Panc1 (cell line): ENCODE measurements at regions not wholly inside any gene's neighbourhood (a gene's known extent, or its start where the extent isn't known, plus 50 kb on each side); places are given as distances from the start of the nearest gene placed in this dataset.

Experiments
- POLR2AphosphoS5 ChIP-seq: IDR thresholded peaks from 2 replicates; pipeline ENCODE4 v1.6.1; 2012; ENCODE audit warnings: mild to moderate bottlenecking, low read depth, low read length, moderate library complexity
- SIN3A ChIP-seq: IDR thresholded peaks from 2 replicates; pipeline ENCODE4 v1.6.1; 2012; ENCODE audit warnings: low read depth, mild to moderate bottlenecking, low read length, moderate library complexity, borderline replicate concordance; ENCODE audit not compliant: insufficient read depth
- TCF7L2 ChIP-seq: IDR thresholded peaks from 2 replicates; pipeline ENCODE4 v1.6.1; 2011; ENCODE audit warnings: mild to moderate bottlenecking, low read depth, low read length, inconsistent platforms
- TF ChIP-seq, protein P1 (sequence below): fragments of 450-650 bp; IDR thresholded peaks from 2 replicates; pipeline ENCODE4 v1.5.1; 2017; ENCODE audit warnings: mild to moderate bottlenecking

GRCh38 chr12:30314506-30315100 is 381.1 kb downstream of the IPO8 start:
- TF ChIP-seq, protein P1, sequence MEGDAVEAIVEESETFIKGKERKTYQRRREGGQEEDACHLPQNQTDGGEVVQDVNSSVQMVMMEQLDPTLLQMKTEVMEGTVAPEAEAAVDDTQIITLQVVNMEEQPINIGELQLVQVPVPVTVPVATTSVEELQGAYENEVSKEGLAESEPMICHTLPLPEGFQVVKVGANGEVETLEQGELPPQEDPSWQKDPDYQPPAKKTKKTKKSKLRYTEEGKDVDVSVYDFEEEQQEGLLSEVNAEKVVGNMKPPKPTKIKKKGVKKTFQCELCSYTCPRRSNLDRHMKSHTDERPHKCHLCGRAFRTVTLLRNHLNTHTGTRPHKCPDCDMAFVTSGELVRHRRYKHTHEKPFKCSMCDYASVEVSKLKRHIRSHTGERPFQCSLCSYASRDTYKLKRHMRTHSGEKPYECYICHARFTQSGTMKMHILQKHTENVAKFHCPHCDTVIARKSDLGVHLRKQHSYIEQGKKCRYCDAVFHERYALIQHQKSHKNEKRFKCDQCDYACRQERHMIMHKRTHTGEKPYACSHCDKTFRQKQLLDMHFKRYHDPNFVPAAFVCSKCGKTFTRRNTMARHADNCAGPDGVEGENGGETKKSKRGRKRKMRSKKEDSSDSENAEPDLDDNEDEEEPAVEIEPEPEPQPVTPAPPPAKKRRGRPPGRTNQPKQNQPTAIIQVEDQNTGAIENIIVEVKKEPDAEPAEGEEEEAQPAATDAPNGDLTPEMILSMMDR: no peak
- TF ChIP-seq POLR2AphosphoS5: no peak
- no peak for TF ChIP-seq TCF7L2
- TF ChIP-seq SIN3A: no peak
